Kidney (tissue), 13 donors: ENCODE measurements at regions not wholly inside any gene's neighbourhood (a gene's known extent, or its start where the extent isn't known, plus 50 kb on each side); places are given as distances from the start of the nearest gene placed in this dataset.

Source experiments
- DNase-seq, 5 donors: peaks; one replicate each; pipeline ENCODE4 v3.0.0-alpha.2; 2013 to 2020
- FAIRE-seq: peaks from 2 replicates; lab custom pipeline; 2012; peaks lifted over from hg19 to GRCh38; lab: Jason Lieb, UNC
- H3K27ac ChIP-seq, 2 donors: one replicate each; pipeline ENCODE4 v1.7.0; 2013; ENCODE audit warnings: low read depth in 2 of 2, low read length in 2 of 2, inconsistent platforms in 1 of 2
- H3K27me3 ChIP-seq: one replicate; pipeline ENCODE4 v1.7.1; 2013; ENCODE audit warnings: low read length, inconsistent platforms; ENCODE audit not compliant: control insufficient read depth, insufficient read depth
- H3K36me3 ChIP-seq, 3 donors: one replicate each; pipeline versions ENCODE4 v1.7.0 to v1.7.1; 2013; ENCODE audit warnings: low read length in 3 of 3, control low read depth in 1 of 3, inconsistent platforms in 1 of 3; ENCODE audit not compliant: insufficient read depth in 3 of 3, control insufficient read depth in 2 of 3
- H3K4me1 ChIP-seq, 3 donors: one replicate each; pipeline versions ENCODE4 v1.7.0 to v1.7.1; 2013; ENCODE audit warnings: low read length in 3 of 3, inconsistent platforms in 1 of 3, low read depth in 1 of 3; ENCODE audit not compliant: control insufficient read depth in 2 of 3, insufficient read depth in 2 of 3
- H3K4me3 ChIP-seq, 3 donors: one replicate each; pipeline versions ENCODE4 v1.7.0 to v1.8.1; 2013; ENCODE audit warnings: low read length in 3 of 3, control low read depth in 1 of 3, inconsistent platforms in 1 of 3
- H3K9ac ChIP-seq, 3 donors: one replicate each; pipeline versions ENCODE4 v1.7.0 to v1.7.1; 2013; ENCODE audit warnings: low read length in 3 of 3, control low read depth in 1 of 3, inconsistent platforms in 1 of 3
- H3K9me3 ChIP-seq, 3 donors: one replicate each; pipeline versions ENCODE4 v1.7.0 to v1.7.1; 2013; ENCODE audit warnings: low read length in 3 of 3, control low read depth in 1 of 3, inconsistent platforms in 1 of 3; ENCODE audit not compliant: control insufficient read depth in 2 of 3, insufficient read depth in 1 of 3
- intact Hi-C: fragments of 100-400 bp; cut with DNase I; formaldehyde crosslinking; loops from one replicate; pipeline ENCODE4 v1.11.1; 2022
- TF ChIP-seq, protein P1 (sequence below): IDR thresholded peaks from 3 replicates; pipeline ENCODE4 v1.5.1; 2012; ENCODE audit warnings: mild to moderate bottlenecking, moderate library complexity, borderline replicate concordance; ENCODE audit not compliant: insufficient read depth; ENCODE audit errors: extremely low read depth
- donor health status: control.
- donor health status: control.
- donor health status: control.
- donor health status: control.
- donor health status: control.
- donor health status: DM: yes; HTN: yes; CAD: no.
- donor health status: Normal renal cell carcinoma (clear cell type).

DNA sequence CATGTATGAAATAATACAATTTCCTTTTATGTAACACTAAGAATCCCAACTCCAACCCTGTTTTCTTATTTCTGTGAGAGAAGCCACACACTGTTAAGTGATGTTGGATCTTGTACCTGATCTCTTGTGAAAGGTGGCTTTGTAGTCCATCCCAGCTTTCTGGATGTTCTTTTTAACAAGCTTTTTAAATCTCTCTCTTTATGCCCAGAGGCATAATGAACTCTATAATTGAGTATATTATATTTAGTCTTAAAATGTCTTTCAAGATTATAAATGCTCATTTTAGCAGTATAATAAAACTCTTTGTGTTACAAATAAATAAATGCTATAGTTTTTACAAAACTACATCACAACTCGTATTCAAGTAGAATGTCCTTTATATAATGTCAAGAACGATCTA, 922.1 kb downstream of the EPHA7 start:
- Histone ChIP-seq H3K27ac (no peak overlapping the region), H3K9ac (no peak overlapping the region), H3K4me3 (no peak overlapping the region), H3K36me3 (no peaks in the 10 kb centered on the region), H3K4me1 (no peaks in the 10 kb centered on the region), H3K27me3 (no peaks in the 10 kb centered on the region), H3K9me3 (no peaks in the 10 kb centered on the region)
- TF ChIP-seq, protein P1, sequence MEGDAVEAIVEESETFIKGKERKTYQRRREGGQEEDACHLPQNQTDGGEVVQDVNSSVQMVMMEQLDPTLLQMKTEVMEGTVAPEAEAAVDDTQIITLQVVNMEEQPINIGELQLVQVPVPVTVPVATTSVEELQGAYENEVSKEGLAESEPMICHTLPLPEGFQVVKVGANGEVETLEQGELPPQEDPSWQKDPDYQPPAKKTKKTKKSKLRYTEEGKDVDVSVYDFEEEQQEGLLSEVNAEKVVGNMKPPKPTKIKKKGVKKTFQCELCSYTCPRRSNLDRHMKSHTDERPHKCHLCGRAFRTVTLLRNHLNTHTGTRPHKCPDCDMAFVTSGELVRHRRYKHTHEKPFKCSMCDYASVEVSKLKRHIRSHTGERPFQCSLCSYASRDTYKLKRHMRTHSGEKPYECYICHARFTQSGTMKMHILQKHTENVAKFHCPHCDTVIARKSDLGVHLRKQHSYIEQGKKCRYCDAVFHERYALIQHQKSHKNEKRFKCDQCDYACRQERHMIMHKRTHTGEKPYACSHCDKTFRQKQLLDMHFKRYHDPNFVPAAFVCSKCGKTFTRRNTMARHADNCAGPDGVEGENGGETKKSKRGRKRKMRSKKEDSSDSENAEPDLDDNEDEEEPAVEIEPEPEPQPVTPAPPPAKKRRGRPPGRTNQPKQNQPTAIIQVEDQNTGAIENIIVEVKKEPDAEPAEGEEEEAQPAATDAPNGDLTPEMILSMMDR: no peak
- no peak for DNase-seq
- intact Hi-C loops: no loop called here
- FAIRE-seq: no peak

DNA sequence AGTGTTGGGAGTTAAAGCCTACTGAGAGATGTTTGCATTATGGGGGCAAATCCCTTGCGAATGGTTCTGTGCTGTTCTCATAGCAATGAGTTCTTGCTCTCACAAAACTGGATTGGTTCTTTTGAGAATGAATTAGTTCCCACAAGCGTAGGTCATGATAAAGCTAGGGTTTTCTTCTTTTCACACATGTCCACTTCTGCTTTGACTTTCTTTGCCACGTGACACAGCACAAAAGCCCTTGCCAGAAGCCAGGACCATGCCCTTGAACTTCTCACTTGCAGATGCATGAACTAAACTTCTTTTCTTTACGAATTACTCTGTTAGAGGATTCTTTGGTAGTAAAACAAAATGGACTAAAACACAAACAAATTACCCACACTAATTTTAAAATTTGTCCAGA, 922.8 kb downstream of the EPHA7 start:
- intact Hi-C loops: no loop called here
- Histone ChIP-seq H3K9me3 (no peaks in the 10 kb centered on the region), H3K9ac (no peak overlapping the region), H3K36me3 (no peaks in the 10 kb centered on the region), H3K27ac (no peak overlapping the region), H3K4me1 (no peaks in the 10 kb centered on the region), H3K4me3 (no peak overlapping the region), H3K27me3 (no peaks in the 10 kb centered on the region)
- TF ChIP-seq, protein P1: no peak
- FAIRE-seq: no peak
- DNase-seq: no peak

DNA sequence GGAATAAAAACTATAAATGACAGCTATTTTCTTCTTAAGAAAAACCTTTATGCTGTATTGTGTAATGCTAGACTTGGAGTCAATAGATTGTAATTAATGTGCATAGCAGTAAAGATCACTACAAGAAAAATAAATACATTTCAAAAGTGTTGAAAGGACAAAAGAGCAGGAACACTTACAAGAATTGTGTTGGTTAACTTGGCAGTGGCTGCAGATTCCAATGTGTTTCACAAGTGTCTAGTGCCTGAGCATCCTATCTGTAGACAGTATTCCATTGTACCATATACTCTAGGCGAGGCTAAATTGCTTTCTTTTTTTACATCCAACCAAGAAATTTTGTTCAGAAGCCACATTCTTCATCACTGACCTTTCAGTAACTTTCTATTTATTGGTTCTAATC, 924.1 kb downstream of the EPHA7 start:
- Histone ChIP-seq H3K36me3 (no peaks in the 10 kb centered on the region), H3K9ac (no peak overlapping the region), H3K27ac (no peak overlapping the region), H3K27me3 (no peaks in the 10 kb centered on the region), H3K4me3 (no peak overlapping the region), H3K9me3 (no peaks in the 10 kb centered on the region), H3K4me1 (no peaks in the 10 kb centered on the region)
- peak in 2 of 5 donors; percentile 0 to 21 for DNase-seq
- TF ChIP-seq, protein P1: no peak
- FAIRE-seq: no peak
- intact Hi-C loops: no loop called here

DNA sequence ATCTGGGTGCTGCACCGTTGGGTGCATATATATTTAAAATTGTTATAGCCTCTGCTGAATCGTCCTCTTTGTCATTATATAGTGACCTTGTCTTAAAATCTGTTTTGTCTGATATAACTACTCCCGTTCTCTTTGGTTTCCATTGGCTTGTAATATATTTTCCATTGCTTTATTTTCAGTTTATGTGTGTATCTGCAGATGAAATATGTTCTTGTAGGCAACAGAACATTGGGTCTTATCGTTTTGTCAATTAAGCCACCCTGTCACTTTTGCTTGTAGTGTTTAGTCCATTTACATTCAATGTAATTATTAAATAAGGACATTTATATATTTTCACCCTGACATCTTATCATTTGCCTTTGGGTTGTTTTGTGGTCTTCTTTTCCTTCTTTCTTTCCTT, 933.9 kb downstream of the EPHA7 start:
- Histone ChIP-seq H3K9me3 (no peaks in the 10 kb centered on the region), H3K4me1 (no peaks in the 10 kb centered on the region), H3K27me3 (no peaks in the 10 kb centered on the region), H3K36me3 (no peaks in the 10 kb centered on the region), H3K4me3 (no peak overlapping the region), H3K27ac (no peak overlapping the region), H3K9ac (no peak overlapping the region)
- TF ChIP-seq, protein P1: no peak
- FAIRE-seq (no peak), DNase-seq (no peak)
- intact Hi-C loops: no loop called here
